ENCODE measurements at regions not wholly inside any gene's neighbourhood (a gene's known extent, or its start where the extent isn't known, plus 50 kb on each side); places are given as distances from the start of the nearest gene placed in this dataset.
"Not testable (repeated sequence)": the region's sequence is repeated elsewhere in the genome, so short reads cannot be mapped to it uniquely, and the experiment has no call there.

DNA sequence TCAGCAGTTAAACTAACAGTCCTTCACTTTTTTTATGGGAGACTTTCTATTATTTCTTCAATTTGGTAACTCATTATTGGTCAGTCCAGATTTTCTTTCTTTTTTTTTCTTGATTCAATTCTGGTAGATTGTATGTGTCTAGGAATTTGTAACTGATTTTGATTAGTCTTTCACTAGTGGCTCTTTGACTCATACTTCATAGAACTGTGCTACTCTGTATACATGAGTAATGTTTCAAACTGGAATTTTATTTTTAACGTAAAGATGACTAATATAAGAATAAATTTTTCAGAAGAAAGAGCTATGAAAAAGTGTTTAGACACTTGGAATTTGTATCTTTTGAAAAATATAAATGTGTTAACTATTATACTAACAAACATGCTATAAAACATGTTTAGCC lies 813.0 kb downstream of the TRAM1L1 start:
- DNase-seq: no peak

DNA sequence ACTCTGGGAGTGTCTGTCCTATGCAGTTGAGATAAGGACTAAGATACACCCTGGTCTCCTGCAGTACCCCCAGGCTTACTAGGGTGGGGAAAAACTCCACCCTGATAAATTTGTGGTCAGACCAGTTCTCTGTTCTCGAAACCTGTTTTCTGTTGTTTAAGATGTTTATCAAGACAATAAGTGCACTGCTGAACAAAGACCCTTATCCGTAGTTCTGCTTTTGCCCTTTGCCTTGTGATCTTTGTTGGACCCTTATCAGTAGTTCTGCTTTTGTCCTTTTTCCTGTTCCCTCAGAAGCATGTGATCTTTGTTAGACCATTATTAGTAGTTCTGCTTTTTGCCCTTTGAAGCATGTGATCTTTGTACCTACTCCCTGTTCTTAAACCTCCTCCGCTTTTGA lies 824.4 kb downstream of the TRAM1L1 start:
- DNase-seq: not testable (repeated sequence)

DNA sequence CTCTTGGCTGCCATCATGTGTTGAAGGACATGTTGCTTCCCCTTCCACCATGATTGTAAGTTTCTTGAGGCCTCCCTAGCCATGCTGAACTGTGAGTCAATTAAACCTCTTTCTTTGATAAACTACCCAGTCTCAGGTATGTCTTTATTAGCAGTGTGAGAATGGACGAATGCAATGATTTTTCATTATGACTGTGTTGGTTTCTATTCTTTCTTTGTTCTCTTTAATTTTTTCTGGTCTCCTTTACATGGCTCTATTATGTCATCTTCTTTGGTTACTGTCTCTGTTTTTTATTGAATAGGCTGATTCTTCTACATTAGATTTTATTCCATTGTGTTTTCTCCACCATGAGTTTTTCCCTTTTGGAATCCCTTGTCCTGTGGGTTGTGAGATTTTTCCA lies 840.6 kb downstream of the TRAM1L1 start:
- DNase-seq: no peak

DNA sequence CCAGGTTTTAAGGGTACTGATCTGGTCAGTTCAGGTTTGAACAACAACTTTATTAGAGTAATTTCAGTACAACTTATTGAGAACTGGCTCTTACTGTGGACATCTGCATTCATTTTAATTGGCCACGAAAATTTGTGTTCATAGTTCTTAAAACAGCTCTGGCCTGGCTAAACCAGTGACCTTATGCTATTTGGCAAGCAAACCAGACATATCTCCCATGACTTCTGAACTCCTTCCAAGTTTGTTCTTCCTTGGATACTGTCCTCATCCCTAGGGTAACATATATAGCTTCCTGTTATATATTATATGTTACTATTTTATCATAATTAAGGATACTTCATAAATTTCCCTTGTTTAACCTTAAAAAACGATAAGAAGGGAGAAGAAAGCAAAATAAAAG lies 841.9 kb downstream of the TRAM1L1 start:
- no peak for DNase-seq

DNA sequence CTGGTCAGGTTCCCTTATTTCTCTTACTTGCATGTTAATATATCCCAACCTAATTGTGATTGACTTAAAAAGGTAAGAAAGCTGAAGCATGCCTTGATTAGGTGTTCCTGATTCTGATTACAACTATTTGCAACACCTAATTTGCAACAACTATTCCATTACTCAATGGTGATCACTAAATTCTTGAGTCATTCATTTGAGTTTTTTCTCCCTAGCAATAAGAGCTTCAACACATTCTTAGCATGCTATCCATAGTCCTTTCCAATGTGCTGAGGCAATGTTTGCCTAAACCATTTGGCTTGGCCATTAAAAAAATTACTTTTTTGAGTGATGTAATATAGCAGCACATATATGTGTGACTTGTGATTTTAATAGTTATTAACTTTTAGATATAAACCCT lies 851.4 kb downstream of the TRAM1L1 start:
- DNase-seq: no peak

DNA sequence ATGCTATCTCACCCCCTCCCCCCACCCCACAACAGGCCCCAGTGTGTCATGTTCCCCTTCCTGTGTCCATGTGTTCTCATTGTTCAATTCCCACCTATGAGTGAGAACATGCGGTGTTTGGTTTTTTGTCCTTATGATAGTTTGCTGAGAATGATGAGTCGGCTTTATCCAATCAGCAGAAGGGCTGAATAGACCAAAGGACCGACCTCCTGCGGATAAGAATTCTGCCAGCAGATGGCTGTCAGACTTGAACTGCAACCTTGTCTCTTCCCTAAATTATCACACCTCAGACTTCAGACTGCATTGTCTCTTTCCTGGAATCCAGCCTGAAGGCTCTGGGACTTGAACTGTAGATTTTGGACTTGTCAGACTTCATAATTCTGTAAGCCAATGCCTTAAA lies 853.4 kb downstream of the TRAM1L1 start:
- DNase-seq: not testable (repeated sequence)

DNA sequence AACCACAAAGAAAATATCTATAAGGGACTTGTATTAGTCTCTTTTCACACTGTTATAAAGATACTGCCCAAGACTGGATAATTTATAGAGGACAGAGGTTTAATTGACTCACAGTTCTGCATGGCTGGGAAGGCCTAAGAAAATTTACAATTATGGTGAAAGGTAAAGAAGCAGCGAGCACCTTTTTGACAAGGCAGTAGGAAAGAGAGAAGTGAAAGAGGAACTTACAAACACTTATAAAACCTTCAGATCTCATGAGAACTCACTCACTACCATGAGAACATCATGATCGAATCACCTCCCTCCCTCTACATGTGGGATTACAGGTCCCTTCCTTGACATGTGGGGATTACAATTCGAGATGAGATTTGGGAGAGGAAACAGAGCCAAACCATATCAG lies 856.0 kb downstream of the TRAM1L1 start:
- no peak for DNase-seq

DNA sequence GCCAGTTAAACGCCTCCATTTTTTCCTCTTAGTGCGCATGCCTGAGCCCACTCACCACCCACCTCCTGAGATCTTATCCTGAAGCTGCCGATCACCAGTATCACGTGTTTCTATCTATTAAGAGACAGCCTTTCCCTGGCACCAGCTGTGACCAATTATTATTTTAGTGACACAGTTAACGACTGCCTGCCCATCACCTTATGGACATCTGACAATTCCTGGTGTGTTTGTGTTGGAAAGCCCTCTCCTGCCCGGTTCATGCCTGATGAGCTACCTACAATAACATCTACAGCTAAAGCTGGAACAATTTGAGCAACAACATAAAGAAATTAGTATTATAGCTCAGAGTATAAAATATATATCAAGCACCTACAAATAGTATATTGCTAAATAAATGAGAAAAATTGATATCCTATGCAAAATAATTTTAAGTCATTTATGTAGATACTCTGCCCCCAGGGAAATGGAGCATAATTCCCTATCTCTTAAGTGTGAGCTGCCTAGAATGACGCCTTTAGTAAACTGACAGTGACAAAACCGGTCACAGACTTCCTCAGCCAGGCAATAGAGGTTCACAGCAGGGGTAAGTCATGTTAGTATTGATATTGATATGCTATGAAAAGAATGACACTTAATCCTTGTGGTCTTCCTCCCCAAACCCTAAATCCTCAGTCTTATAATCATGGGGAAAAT lies 862.2 kb downstream of the TRAM1L1 start:
- DNase-seq: no peak

DNA sequence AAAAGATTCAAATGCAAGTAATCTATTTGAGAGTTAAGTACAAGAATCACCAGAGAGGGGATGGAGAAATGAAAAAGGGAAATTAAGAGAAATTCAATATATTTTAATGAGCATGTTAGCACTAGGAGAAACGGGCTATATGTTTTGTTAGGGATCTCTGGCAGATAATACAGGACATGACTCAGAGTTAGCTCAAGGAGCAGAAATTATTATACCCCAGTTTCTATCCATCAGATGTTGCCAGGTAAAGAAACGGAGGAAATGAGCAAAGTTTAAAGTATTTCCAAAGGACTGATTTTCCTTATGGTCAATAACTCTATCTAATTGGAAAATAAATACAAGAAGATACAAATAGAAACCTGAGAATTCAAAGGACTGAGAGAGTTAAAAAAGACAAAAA lies 867.6 kb downstream of the TRAM1L1 start:
- no peak for DNase-seq

DNA sequence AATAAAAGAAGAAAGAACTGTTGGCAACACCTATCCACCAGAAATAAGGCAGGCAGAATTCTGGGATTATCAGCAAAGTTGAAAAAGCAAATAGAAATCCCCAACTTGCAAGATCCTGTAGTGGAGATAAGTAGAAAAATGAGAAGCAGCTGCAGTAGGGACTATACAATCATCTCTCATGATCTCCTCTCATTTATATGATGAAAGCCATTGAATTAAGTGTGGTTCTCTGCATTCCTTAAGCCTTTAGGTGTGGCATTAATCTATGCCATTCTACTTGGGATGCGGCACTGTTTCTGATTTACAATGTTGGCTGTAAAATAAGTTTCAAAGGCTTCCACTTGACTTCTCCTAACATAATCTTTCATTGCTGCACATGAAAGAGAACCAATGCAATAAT lies 869.8 kb downstream of the TRAM1L1 start:
- no peak for DNase-seq

DNA sequence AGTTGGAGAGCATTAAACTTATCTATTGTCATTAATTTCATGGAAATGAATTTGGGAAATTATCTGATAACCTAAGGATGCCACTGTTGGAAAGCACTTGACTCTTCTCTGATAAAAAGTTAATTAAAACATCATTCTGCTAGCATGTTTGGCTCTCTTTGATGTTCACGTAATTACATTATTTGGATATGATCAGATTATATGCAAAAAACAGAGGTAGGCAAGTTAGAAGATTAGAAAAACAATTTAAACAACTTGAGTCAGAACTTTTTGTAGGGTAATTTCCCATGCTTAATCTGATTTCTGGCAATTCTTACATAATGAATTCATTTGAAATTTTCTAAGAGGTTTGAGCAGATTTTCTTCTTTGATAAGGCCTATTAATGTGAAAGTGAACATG lies 882.9 kb downstream of the TRAM1L1 start:
- DNase-seq: no peak

DNA sequence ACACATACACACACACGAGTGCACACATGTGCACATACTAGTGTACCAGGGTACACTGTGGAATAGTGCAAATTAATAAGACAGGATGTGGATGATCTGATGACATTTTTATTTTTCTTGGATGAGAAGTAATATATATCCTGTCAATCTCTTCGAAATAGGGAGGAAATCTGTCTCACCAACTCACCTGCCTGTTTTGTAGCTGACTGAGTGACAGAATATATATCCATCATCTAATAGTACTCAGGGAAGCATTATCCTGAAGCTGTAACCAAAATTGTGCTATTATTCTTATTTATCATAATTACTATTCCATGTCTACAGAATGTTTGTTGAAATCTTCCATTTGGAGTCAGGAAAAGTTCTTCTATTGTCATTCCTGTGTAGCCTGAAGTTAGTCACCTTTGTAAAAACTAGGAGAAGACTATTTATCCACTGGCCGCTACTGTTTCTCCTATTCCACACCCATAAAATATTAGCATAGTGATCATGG lies 888.0 kb downstream of the TRAM1L1 start:
- DNase-seq: no peak

DNA sequence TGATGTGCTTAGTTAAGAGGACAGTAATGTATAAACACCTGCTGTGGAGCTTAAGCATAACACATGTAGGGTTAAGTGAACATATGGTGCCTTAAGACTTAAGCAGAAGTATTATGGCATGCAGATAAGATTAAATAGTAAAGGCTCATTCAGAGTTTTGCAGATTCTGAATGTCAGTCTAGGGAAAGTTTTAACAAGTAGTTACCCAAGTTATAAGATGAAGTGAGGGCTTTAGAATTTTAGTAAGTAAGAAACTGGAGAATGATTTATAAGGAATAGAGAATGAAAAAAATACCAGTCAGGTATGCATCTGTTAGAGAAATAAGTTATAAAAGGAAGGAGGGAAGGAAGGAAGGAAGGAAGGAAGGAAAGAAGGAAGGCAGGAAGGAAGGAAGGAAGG lies 902.1 kb downstream of the TRAM1L1 start:
- peak; percentile 9 for DNase-seq

DNA sequence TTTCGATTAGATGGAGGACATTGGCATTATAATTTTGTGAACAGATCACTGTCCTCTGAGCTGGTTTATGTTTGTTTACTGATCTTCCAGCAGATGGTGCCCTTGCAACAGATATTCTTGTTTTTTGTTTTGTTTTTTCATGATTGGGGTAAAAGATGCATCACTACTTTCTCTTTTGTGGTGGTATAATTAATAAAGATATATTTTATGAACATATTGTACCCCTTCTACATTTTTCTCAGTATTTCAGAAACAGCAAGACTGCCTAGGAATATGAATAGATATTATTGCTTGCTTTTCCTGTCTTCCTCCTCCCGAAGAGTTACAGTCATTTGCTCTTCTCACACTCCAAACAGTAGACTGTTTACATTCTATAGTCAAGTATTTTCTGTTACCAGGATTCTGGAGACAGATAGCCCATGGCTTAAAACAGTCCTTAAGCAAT lies 905.2 kb downstream of the TRAM1L1 start:
- peak; percentile 2 for DNase-seq

DNA sequence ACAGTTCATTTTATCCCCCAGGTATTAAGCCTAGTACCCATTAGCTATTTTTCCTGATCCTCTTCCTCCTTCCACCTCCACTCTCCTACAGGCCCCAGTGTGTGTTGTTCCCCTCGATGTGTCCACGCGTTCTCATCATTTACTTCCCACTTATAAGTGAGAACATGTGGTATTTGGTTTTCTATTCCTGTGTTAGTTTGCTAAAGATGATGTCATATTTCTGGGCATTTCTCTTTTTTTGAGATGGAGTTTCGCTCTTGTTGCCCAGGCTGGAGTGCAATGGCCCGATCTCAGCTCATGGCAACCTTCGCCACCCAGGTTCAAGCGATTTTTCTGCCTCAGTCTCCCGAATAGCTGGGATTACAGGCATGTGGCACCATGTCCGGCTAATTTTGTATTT lies 934.0 kb downstream of the TRAM1L1 start:
- DNase-seq: not testable (repeated sequence)

DNA sequence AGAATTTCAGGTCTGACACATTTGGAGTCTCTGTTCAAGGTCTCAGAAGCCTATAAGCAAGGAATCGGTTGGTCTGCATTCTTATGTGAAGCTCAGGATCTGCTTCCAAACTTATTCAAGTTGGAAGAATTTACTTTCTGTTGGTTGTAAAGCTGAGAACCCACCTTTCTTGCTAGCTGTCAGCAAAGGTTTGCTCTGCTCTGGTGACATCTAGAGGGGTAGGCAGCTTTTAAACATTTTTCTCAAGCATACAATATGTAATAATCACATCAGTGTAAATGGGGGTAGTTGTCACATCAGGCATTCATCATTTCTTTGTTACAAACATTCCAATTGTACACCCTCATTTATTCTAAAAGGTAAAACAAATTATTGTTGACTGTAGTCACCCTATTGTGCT lies 935.2 kb downstream of the TRAM1L1 start:
- no peak for DNase-seq

DNA sequence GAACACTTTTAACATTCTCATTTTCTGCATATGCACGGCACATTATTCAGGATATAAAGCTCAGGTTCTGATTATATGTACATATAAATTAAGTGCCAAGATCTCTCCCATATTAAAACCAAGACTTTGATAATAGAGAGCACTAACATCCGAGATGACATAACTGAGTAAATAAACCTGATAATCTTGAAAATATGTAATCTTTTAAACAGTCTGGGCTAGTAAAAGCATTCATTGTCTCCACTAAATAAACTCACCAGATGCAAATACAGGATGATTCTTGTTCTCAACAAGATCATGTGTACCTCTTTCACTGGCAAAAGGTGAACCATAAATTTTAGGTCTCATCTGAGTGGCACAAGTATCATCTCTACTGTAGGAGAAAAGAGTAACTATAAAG lies 942.2 kb downstream of the TRAM1L1 start:
- no peak for DNase-seq

DNA sequence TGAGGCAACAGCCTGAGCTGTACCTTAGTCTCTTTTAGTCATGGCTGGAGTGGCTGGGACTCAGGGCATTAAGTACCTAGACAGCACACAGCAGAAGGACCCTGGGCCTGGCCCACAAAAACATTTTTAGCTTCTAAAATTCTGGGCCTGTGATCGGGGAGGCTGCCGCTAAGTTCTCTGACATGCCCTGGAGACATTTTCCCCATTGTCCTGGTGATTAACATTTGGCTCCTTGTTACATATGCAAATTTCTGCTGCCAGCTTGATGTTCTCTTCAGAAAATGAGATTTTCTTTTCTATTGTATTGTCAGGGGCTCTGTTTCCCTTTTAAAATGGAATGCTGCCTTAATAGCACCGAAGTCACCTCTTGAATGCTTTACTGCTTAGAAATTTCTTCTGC lies 952.4 kb downstream of the TRAM1L1 start:
- DNase-seq: no peak

DNA sequence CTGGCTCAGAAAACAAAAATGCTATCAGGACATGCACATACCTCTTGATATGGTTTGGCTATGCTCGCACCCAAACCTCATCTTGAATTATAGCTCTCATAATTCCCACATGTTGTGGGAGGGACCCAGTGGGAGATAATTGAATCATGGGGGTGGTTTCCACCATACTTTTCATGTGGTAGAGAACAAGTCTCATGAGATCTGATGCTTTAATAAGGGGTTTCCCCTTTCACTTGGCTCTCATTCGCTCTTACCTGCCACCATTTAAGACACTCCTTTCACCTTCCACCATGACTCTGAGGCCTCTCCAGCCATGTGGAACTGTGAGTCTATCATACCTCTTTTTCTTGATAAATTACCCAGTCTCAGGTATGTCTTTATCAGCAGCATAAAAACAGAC lies 958.6 kb downstream of the TRAM1L1 start:
- DNase-seq: no peak

DNA sequence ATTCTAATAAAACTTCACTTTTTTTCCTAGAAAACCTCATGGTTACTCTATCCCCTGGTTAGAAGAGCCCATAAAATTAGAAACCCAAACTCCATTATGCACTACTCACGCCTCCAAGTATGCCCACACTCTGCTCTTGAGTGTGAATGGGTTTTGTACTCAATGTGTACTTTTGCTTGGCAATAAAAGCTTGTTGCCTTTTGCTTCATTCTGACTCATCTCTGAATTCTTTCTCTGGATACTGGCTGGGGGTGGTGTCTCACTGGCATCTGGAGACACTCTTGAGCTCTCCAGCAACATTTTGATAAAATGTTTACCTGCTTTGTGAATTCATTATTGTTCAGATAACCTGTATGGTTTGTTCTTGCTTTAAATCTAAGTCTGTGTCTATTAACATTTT lies 963.3 kb downstream of the TRAM1L1 start:
- no peak for DNase-seq

DNA sequence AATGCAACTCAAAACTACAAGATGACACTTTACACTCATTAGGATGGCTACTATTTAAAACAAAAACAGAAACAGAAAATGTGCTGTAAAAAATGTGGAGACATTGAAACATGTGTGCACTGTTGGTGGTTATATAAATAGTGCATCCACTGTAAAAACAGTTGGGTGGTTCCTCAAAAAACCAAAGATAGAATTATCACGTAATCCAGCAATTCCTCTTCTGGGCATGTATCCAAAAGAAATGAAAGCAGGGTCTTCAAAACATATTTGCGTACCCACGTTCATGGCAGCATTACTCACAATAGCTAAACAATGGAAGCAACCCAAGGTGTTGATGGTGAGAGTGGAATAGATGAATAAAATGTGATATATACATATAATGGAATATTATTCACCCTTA lies 967.2 kb downstream of the TRAM1L1 start:
- DNase-seq: no peak

DNA sequence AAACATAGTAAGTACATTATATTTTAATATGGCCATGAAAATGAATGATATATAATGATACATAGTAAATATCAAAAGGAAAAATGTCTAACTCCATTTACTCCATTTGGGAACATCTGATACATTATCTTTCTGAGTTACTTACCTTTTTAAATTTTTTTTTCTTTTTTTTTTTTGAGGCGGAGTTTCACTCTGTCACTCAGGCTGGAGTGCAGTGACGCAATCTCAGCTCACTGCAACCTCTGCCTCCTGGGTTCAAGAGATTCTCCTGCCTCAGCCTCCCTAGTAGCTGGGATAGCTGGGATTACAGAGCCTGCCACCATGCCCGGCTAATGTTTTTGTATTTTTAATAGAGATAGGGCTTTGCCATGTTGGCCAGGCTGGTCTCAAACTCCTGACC lies 972.5 kb downstream of the TRAM1L1 start:
- DNase-seq: not testable (repeated sequence)

DNA sequence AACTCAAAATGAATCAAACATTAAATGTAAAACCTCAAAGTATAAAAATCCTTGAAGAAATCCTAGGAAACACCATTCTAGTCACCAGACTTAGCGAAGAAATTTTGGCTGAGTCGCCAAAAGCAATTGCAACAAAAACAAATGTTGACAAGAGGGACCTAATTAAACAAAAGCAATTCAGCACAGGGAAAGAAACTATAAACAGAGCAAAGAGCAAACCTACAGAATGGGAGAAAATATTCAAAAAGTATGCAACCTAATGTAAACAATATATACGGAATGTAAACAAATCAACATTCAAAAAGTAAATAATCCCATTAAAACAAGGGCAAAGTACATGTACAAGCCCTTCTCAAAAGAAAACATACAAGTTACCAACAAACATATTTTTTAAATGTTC lies 974.7 kb downstream of the TRAM1L1 start:
- DNase-seq: no peak

DNA sequence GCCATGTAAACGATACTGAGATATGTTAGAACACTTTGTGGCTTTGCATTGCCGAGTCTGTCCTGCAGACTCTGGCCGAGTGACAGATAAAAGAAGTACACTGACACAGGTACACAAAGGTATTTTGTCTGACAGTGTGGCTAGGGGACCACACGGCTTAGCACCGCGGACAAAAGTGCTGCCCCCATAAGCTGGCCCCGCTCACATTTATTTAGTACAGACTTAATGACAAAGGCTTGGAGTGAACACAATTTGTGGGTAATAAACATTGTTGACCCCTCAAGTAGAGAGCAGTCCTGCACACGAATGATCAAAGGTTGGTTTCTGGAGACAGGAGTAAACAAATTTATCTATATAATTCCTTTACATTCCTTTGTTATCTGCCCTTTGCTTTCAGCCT lies 976.8 kb downstream of the TRAM1L1 start:
- DNase-seq: no peak

DNA sequence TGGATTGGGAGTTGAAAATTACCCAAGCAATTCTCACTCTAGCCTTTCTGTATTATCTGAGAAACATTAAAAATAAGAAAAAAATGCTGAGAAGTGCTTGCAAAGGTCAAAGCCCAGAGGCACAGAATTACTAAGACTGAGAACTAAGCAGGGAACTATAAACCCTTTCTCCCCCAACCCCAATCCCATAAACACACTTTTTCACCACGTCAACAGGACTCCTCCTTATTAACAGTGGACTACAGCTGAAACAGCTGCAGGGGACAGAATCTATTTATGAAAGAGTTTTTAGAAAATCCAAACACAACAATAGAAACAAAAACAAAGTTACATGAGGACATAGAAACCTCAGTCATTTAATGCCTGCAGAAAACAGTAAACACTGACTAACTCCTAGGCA lies 984.1 kb downstream of the TRAM1L1 start:
- no peak for DNase-seq
